Prostate gland (tissue), 2 donors: ENCODE measurements at regions not wholly inside any gene's neighbourhood (a gene's known extent, or its start where the extent isn't known, plus 50 kb on each side); places are given as distances from the start of the nearest gene placed in this dataset.

Source experiments
- DNase-seq: peaks from one replicate; pipeline ENCODE4 v3.0.0-alpha.2; 2019; ENCODE audit warnings: low spot score
- H3K27ac ChIP-seq, 2 donors: fragments of 200-600 bp; sonication (generic); 2 replicates each; pipeline ENCODE4 v1.5.1; 2017 to 2019
- H3K27me3 ChIP-seq: fragments of 200-600 bp; sonication (generic); replicated peaks from 2 replicates; pipeline ENCODE4 v1.5.1; 2019; ENCODE audit not compliant: insufficient read depth
- H3K36me3 ChIP-seq, 2 donors: fragments of 200-600 bp; sonication (generic); 1 replicate in 1 of 2; 2 replicates in 1 of 2; pipeline versions ENCODE4 v1.5.1 to v1.8.1; 2017 to 2019
- H3K4me1 ChIP-seq: fragments of 200-600 bp; sonication (generic); replicated peaks from 2 replicates; pipeline ENCODE4 v1.5.1; 2019
- H3K4me3 ChIP-seq, 2 donors: fragments of 200-600 bp; sonication (generic); 2 replicates each; pipeline ENCODE4 v1.5.1; 2017 to 2019
- H3K9me3 ChIP-seq: fragments of 200-600 bp; sonication (generic); 2 replicates; pipeline ENCODE4 v1.5.1; 2017
- CTCF ChIP-seq, 4 experiments: fragments of 200-600 bp in 2 of 4; fragments of 450-650 bp in 2 of 4; sonication (generic) in 2 of 4; IDR thresholded peaks; 1 replicate in 3 of 4; 2 replicates in 1 of 4; pipeline ENCODE4 v1.5.1; 2016 to 2019; ENCODE audit warnings: antibody characterized with exemption in 4 of 4, mild to moderate bottlenecking in 2 of 4, moderate library complexity in 2 of 4
- POLR2A ChIP-seq: fragments of 450-650 bp; IDR thresholded peaks from one replicate; pipeline ENCODE4 v1.6.1; 2016; ENCODE audit warnings: antibody characterized with exemption, mild to moderate bottlenecking
- POLR2AphosphoS5 ChIP-seq: sonication (generic); formaldehyde crosslinking; IDR thresholded peaks from one replicate; pipeline ENCODE4 v1.6.1; 2017; ENCODE audit warnings: antibody characterized with exemption
- WGBS: methylation state at CpG from one replicate; pipeline ENCODE4 v1.1.5; 2018; 5-methylcytosine and 5-hydroxymethylcytosine counted together
- intact Hi-C: fragments of 100-400 bp; cut with DNase I; formaldehyde crosslinking; loops from one replicate; pipeline ENCODE4 v1.14.2; 2022

DNA sequence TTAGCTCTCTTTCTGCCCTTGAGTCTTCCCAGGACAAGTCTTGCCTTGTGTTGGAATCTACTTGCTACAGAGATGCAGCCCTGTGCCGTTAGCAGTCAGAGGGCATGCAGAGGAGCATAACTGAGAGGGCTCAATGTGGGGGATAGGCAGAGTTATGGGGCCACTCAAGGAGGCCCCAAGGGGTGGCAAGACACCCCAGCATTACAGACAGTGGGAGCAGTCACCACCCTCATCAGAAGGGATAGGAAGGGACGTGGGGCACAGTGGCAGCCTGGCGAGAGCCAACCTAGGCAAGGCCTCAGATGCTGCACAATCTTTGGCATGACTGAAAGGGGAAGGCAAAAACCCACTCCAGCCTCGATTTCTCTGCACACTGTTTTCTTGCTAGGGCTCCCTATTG lies 169.1 kb downstream of the TMEM18 start:
- H3K4me3 ChIP-seq = no peak overlapping the region
- no peaks in the 10 kb centered on the region for H3K4me1 ChIP-seq
- H3K9me3 ChIP-seq = no peaks in the 10 kb centered on the region
- no peak for DNase-seq
- no peak for TF ChIP-seq POLR2AphosphoS5
- TF ChIP-seq CTCF (IDR thresholded peaks at IDR 0.05) = no peak
- TF ChIP-seq POLR2A = no peak
- no peaks in the 10 kb centered on the region for H3K36me3 ChIP-seq
- H3K27ac ChIP-seq = no peak overlapping the region
- intact Hi-C loops = no loop called here
- 91% methylated on average over 4 of the region's 4 CpGs for WGBS
- no peaks in the 10 kb centered on the region for H3K27me3 ChIP-seq

DNA sequence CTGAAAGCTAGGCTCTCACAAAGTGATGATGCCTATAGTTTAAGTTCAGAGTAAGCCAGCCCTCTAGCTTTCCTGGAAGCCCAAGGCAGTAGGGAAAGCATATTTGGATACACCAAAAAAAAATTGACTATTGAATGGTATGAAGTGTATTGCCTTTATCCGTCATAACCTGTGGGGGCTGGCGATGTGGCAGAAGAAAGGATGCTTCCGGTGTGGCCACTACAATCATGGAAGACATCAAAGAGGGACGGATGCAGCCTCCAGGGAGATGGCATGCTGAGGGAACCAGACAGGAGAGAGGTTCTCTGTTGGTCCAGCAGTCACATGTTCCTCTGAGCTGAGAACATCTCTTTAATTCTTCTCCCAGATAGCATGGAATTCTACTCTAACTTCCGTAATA lies 170.3 kb downstream of the TMEM18 start:
- Histone ChIP-seq H3K36me3 (no peaks in the 10 kb centered on the region), H3K9me3 (no peaks in the 10 kb centered on the region), H3K27ac (no peak overlapping the region), H3K4me1 (no peaks in the 10 kb centered on the region), H3K4me3 (no peak overlapping the region), H3K27me3 (no peaks in the 10 kb centered on the region)
- no peak for DNase-seq
- no peak for TF ChIP-seq CTCF (IDR thresholded peaks at IDR 0.05)
- no peak for TF ChIP-seq POLR2A
- no peak for TF ChIP-seq POLR2AphosphoS5
- 90% methylated on average over 5 of the region's 5 CpGs for WGBS
- intact Hi-C loops = no loop called here

- no peak for DNase-seq
- no peaks in the 10 kb centered on the region for H3K27me3 ChIP-seq
- intact Hi-C loops = no loop called here
- 87% methylated on average over 6 of the region's 6 CpGs for WGBS
- H3K27ac ChIP-seq = no peak overlapping the region
- no peaks in the 10 kb centered on the region for H3K36me3 ChIP-seq
- no peaks in the 10 kb centered on the region for H3K9me3 ChIP-seq
- H3K4me3 ChIP-seq = no peak overlapping the region
- no peaks in the 10 kb centered on the region for H3K4me1 ChIP-seq
- no peak for TF ChIP-seq CTCF (IDR thresholded peaks at IDR 0.05)
- TF ChIP-seq POLR2AphosphoS5 = no peak
- no peak for TF ChIP-seq POLR2A
Measured at GRCh38 chr2:506451-506850, 170.8 kb downstream of the TMEM18 start.

GRCh38 chr2:505941-506340 lies 171.3 kb downstream of the TMEM18 start:
- intact Hi-C loops = no loop called here
- DNase-seq = no peak
- Histone ChIP-seq H3K27ac (no peak overlapping the region), H3K9me3 (no peaks in the 10 kb centered on the region), H3K4me3 (no peak overlapping the region), H3K36me3 (no peaks in the 10 kb centered on the region), H3K4me1 (no peaks in the 10 kb centered on the region), H3K27me3 (no peaks in the 10 kb centered on the region)
- WGBS = 52% methylated on average over 8 of the region's 8 CpGs
- TF ChIP-seq POLR2A = no peak
- no peak for TF ChIP-seq CTCF (IDR thresholded peaks at IDR 0.05)
- TF ChIP-seq POLR2AphosphoS5 = no peak

GRCh38 chr2:503288-503999 lies 173.8 kb downstream of the TMEM18 start:
- H3K4me3 ChIP-seq = no peak overlapping the region
- no peaks in the 10 kb centered on the region for H3K27me3 ChIP-seq
- intact Hi-C loops = no loop called here
- WGBS = 93% methylated on average over 41 of the region's 41 CpGs
- TF ChIP-seq POLR2A = no peak
- no peak for TF ChIP-seq POLR2AphosphoS5
- no peaks in the 10 kb centered on the region for H3K36me3 ChIP-seq
- no peaks in the 10 kb centered on the region for H3K9me3 ChIP-seq
- no peaks in the 10 kb centered on the region for H3K4me1 ChIP-seq
- no peak for DNase-seq
- no peak overlapping the region for H3K27ac ChIP-seq
